ENCODE measurements at regions not wholly inside any gene's neighbourhood (a gene's known extent, or its start where the extent isn't known, plus 50 kb on each side); places are given as distances from the start of the nearest gene placed in this dataset.

GRCh38 chr10:50981385-50981784 is 92.9 kb upstream of the PRKG1 start:
- no peaks in the 10 kb centered on the region for H3K9me3 ChIP-seq
- no peaks in the 10 kb centered on the region for H3K36me3 ChIP-seq (replicated peaks in 1 of 2; ENCODE audit: insufficient read depth in 1 of 2, low read depth in 2 of 2)
- DNase-seq (no peak), ATAC-seq (no peak)
- intact Hi-C loops (cut with DNase I), result no loop called here
- no peaks in the 10 kb centered on the region for H3K4me1 ChIP-seq
- no peak for TF ChIP-seq CTCF (IDR thresholded peaks at IDR 0.05)
- TF ChIP-seq POLR2A (IDR thresholded peaks at IDR 0.05), result no peak
- no peaks in the 10 kb centered on the region for H3K27me3 ChIP-seq
- H3K27ac ChIP-seq, result no peak overlapping the region
- H3K4me3 ChIP-seq, result no peak overlapping the region

- intact Hi-C loops (cut with DNase I), result no loop called here
- WGBS, 2 donors, result 68 to 78% methylated on average over 1 of the region's 1 CpG
These were observed 92.4 kb upstream of the PRKG1 start for GRCh38 chr10:50981904-50982303.

DNA sequence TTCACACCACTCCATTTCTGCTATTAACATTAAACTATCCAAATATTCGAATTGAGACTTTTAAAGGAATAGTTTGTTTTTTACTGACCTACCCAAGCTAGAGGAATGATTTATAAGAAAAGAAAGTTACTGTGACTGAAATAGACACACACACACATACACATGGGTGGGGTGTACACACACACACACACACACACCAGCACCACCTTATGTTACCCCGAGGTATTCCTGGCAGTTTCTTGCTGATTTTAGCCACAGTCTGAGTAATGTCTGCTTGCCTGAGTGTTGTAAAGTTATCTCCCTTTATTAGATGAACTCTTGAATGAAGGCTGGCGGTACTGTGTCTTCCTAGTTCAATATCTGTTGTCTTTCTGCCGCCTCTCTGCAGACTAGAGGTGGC is 91.3 kb upstream of the PRKG1 start:
- 55 to 62% methylated on average over 4 of the region's 4 CpGs for WGBS, 2 donors
- no peak for TF ChIP-seq CTCF (IDR thresholded peaks at IDR 0.05)
- no peak for TF ChIP-seq POLR2A (IDR thresholded peaks at IDR 0.05)
- H3K9me3 ChIP-seq, result no peaks in the 10 kb centered on the region
- intact Hi-C loops (cut with DNase I), result no loop called here
- no peak overlapping the region for H3K4me3 ChIP-seq
- no peak overlapping the region for H3K27ac ChIP-seq
- no peaks in the 10 kb centered on the region for H3K36me3 ChIP-seq (replicated peaks in 1 of 2; ENCODE audit: insufficient read depth in 1 of 2, low read depth in 2 of 2)
- no peak for ATAC-seq
- DNase-seq, result no peak
- no peaks in the 10 kb centered on the region for H3K4me1 ChIP-seq
- no peaks in the 10 kb centered on the region for H3K27me3 ChIP-seq

More at GRCh38 chr10:50981904-50982303, 92.4 kb upstream of the PRKG1 start:
- no peaks in the 10 kb centered on the region for H3K9me3 ChIP-seq
- H3K27me3 ChIP-seq, result no peaks in the 10 kb centered on the region
- H3K4me1 ChIP-seq, result no peaks in the 10 kb centered on the region
- H3K36me3 ChIP-seq (replicated peaks in 1 of 2; ENCODE audit: insufficient read depth in 1 of 2, low read depth in 2 of 2), result no peaks in the 10 kb centered on the region
- no peak for ATAC-seq
- H3K27ac ChIP-seq, result no peak overlapping the region
- TF ChIP-seq CTCF (IDR thresholded peaks at IDR 0.05) (no peak), POLR2A (IDR thresholded peaks at IDR 0.05) (no peak)
- no peak overlapping the region for H3K4me3 ChIP-seq
- DNase-seq, result no peak

- no peaks in the 10 kb centered on the region for H3K36me3 ChIP-seq (replicated peaks in 1 of 2; ENCODE audit: insufficient read depth in 1 of 2, low read depth in 2 of 2)
- no peaks in the 10 kb centered on the region for H3K9me3 ChIP-seq
- intact Hi-C loops (cut with DNase I), result no loop called here
- no peak overlapping the region for H3K4me3 ChIP-seq
- DNase-seq (no peak), ATAC-seq (no peak)
- peaks cover 19% of the 10 kb centered on the region for H3K4me1 ChIP-seq
- TF ChIP-seq POLR2A (IDR thresholded peaks at IDR 0.05) (no peak), CTCF (IDR thresholded peaks at IDR 0.05) (no peak)
- whole genome bisulfite sequencing, 2 donors, result 59 to 78% methylated on average over 2 of the region's 2 CpGs
- no peaks in the 10 kb centered on the region for H3K27me3 ChIP-seq
- H3K27ac ChIP-seq, result no peak overlapping the region
These were observed 86.4 kb upstream of the PRKG1 start for GRCh38 chr10:50987934-50988333.

DNA sequence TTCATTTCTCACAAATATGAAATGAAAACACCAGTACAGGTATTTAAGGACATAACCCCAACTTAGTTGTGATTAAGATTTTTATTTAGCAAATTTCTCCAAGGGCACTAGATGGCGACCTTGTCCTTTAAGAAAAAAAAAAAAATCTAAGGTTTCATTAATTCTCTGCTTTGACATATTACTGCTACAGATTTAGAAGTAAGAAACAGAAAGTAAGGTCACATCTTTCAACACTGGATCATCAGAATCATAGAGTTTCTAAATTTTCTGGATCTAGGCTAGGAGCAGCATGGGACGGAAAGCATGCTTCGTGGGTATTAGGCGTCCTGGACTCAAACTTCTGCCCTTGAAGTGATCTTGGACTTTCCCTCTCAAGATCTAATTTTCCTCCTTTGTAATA is 85.5 kb upstream of the PRKG1 start:
- intact Hi-C loops (cut with DNase I), result no loop called here
- Histone ChIP-seq H3K4me3 (no peak overlapping the region), H3K27me3 (no peaks in the 10 kb centered on the region), H3K9me3 (no peaks in the 10 kb centered on the region), H3K36me3 (replicated peaks in 1 of 2; ENCODE audit: insufficient read depth in 1 of 2, low read depth in 2 of 2) (no peaks in the 10 kb centered on the region), H3K27ac (no peak overlapping the region), H3K4me1 (peaks cover 27% of the 10 kb centered on the region)
- DNase-seq, result no peak
- no peak for ATAC-seq
- WGBS, 2 donors, result 16 to 24% methylated on average over 4 of the region's 4 CpGs
- TF ChIP-seq CTCF (IDR thresholded peaks at IDR 0.05) (peak; percentile 23 to 62 (median 50)), POLR2A (IDR thresholded peaks at IDR 0.05) (no peak)

Data from body of pancreas (tissue), 4 donors.